GM19035 (cell line): ENCODE measurements at regions not wholly inside any gene's neighbourhood (a gene's known extent, or its start where the extent isn't known, plus 50 kb on each side); places are given as distances from the start of the nearest gene placed in this dataset.
"Not testable (repeated sequence)": the region's sequence is repeated elsewhere in the genome, so short reads cannot be mapped to it uniquely, and the experiment has no call there.

Source experiments
- ATAC-seq: cut with Tn5 transposase; IDR thresholded peaks from one replicate; pipeline ENCODE4 v1.9.1; 2021; ENCODE audit not compliant: unreplicated experiment

GRCh38 chr13:50226515-50227155 is 211.4 kb downstream of the KCNRG start:
- peak; percentile 47 for ATAC-seq

DNA sequence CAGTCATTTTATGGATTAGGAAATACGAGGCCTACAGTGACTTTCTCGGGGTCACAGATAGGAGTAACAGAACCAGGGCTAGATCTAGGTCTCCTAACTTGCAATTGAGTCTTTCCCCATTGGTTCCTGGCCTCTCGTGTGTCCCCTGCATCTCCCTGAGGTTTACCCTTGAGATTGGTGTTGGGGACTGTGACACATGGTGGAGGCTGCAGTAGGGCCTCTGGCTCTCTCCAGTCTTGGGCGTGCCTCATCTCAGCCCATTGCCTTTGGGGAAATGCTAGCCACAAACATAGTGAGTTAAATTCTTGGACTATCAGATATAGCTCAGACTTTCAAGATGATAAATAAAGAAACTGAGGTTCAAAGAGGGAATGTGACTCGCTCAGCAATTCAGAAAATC is 212.1 kb downstream of the KCNRG start:
- ATAC-seq = no peak

DNA sequence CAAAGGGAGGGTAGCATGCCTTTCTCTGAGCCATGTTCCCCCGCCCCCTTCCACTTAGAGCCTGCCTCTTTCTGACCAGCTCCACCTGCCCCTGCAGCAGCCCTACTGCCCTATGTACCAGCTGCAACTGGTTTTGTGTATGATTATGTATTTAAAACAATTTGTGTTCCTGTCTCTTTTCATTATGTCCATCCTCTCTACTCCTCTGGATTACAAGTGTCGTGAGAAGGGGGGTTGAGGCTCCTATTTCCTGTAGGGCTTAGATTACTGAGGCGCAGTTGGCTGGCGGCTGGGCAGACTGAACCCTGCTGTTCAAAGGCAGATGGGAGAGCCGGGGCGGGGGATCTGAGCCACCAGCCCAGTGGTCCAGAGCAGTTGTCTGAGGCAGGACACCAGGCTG is 213.3 kb downstream of the KCNRG start:
- ATAC-seq = no peak

- no peak for ATAC-seq
Measured at GRCh38 chr13:50229960-50230661, 214.9 kb downstream of the KCNRG start.

- ATAC-seq = no peak
Measured at GRCh38 chr13:50230662-50230978, 215.4 kb downstream of the KCNRG start.

- not testable (repeated sequence) for ATAC-seq
Measured at GRCh38 chr13:50233574-50233973, 218.3 kb downstream of the KCNRG start.

DNA sequence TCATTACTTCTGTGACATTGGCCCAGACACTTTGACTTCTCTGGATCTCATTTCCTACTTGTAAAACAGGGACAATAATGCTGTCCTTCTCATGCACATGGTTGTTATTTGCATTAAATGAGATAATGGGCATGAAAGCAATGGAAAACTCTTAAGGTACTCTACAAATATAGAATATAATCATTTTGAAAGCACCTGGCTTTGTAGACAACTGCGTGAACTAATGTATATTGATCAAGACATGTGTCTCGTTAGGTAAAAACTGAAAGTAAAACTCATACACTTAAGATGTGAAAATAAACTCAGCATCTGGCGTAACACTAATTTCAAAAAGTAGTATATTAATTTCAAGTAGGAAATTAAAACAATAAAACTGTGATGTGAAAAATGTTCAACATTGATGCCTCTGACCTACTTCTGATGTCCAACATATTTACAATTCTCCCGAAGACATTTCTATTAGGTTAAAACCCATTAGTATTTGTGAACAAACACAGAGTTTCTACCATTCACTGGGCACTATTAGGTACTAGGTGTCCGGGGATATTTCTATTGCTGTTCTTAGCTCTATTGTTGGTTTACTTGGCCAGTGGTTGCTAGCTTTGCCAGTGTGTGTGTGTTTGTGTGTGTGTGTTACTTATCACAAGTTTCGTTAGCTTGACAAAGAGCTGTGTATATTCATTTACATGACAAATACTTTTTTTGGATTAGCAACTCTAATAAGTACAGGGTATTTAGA is 220.5 kb downstream of the KCNRG start:
- no peak for ATAC-seq

- peak; percentile 93 for ATAC-seq
Measured at GRCh38 chr13:50236898-50237318, 221.7 kb downstream of the KCNRG start.

DNA sequence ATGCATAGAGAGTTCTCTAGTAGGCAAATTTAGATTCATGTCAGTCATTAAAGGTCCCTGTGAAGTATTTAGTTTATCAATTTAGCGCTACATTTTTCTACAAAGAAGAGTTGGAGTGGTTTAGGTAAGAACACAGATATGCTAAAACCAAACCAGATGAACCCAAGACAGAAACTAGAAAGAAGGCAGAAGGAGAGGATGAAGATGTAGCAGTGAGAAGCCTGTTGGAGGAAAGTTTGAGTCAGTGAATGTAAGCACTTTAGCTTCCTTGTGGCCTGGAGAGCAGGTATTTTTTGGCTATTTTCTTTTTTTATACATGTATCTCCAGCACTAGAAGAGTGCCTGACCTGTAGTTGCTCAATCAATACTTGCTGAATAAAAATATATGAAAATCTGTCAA is 223.7 kb downstream of the KCNRG start:
- ATAC-seq = no peak

GRCh38 chr13:50241479-50241878 is 226.2 kb downstream of the KCNRG start:
- no peak for ATAC-seq

GRCh38 chr13:50243931-50244330 is 228.7 kb downstream of the KCNRG start:
- ATAC-seq = no peak

- ATAC-seq = no peak
Measured at GRCh38 chr13:50244355-50244712, 229.1 kb downstream of the KCNRG start.

GRCh38 chr13:50244713-50245574 is 229.7 kb downstream of the KCNRG start:
- ATAC-seq = peak; percentile 94

DNA sequence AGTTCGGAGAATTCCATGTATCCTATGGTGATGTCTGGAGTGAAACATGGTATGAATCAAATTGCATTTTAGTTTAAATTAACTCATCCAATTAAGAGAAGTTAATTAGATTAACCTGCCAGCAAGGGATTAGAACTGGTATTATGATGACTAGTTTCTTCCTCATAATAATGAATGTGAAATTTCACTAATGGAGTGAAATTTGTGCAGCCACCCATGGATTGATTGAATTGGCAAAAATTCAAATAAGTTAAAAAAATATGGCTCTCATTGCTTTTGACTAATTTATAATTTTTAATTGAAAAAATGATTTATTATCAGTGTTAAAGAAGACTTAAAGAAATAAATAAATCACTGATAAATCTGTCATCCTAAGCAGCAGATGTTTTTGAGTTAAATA is 232.0 kb downstream of the KCNRG start:
- ATAC-seq = no peak

DNA sequence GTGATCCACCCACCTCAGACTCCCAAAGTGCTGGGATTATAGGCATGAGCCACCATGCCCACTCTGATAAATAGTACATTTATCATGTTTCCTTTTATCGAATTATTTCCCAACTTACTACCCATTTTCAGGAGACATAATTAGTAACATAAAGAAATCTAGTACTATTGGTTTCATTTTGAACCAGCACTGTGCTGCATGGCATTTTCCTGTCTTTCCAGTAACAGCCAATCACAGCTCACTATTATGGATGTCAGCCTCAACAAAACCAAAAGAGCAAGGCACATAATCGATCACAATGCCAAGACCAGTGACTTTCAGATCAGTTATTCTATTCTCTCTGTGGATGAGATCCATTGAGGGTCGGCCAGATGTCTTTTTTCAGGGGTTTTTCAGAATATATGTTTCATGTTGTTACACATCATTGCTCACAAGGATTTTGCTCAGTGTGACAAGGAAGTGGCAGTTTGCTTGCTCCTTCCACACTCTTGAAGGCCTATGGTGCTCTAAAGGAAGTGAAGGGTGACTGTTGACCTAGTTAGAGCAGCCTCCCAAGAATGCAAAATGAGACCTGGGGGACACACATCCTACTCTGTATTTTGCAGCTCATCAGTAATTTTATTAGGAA is 233.4 kb downstream of the KCNRG start:
- no peak for ATAC-seq

DNA sequence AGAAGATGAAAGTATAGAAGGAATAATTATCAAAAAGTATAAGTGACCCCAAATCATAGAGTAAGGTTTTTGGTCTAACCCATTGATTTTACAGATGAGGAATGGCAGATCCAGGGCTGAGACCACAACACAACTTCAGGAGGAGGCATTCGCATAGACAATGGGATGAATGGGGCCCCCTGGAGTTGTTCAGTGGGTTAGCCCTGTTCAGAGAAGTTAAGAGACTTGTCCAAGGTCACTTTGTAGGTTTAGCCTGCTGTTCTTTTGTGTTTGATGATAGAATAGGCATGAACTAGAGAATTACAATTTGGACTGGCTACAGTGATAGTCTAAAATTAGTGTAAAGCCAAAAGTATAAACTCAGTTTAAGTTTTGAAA is 233.9 kb downstream of the KCNRG start:
- ATAC-seq = no peak

- no peak for ATAC-seq
Measured at GRCh38 chr13:50250401-50250800, 235.2 kb downstream of the KCNRG start.

DNA sequence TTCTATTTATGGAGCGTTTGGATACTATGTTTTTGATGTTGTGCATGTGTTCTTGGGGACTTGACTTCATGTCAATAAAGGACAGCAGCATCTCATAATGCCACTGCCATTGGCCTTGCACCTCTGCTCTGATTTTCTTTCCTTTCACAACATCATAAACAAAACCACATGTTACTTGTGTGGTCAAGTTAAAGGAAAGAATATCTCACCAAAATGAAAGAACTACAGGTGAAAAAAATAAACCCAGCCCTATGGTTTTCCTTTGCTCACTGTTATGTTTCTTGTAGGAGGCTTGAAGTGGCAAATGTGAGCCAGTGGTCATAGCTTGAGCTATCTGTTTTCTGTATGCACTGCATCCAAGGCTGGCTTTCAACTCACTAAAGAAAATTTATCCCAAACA is 240.4 kb downstream of the KCNRG start:
- no peak for ATAC-seq

DNA sequence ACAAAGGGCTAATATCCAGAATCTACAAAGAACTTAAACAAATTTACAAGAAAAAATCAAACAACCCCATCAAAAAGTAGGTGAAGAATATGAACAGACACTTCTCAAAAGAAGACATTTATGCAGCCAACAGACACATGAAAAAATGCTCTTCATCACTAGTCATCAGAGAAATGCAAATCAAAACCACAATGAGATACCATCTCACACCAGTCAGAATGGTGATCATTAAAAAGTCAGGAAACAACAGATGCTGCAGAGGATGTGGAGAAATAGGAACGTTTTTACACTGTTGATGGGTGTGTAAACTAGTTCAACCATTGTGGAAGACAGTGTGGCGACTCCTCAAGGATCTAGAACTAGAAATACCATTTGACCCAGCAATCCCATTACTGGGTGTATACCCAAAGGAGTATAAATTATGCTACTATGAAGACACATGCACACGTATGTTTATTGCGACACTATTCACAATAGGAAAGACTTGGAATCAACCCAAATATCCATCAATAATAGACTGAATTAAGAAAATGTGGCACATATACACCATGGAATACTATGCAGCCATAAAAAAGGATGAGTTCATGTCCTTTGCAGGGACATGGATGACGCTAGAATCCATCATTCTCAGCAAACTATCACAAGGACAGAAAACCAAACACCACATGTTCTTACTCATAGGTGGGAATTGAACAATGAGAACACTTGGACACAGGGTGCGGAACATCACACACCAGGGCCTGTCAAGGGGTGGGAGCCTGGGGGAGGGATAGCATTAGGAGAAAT is 241.5 kb downstream of the KCNRG start:
- not testable (repeated sequence) for ATAC-seq

GRCh38 chr13:50257646-50258045 is 242.4 kb downstream of the KCNRG start:
- no peak for ATAC-seq
